ENCODE measurements at regions not wholly inside any gene's neighbourhood (a gene's known extent, or its start where the extent isn't known, plus 50 kb on each side); places are given as distances from the start of the nearest gene placed in this dataset.

GRCh38 chr1:80457409-80457808, 1343.3 kb upstream of the ADGRL2 start:
- no peak for TF ChIP-seq EZH2 (IDR thresholded peaks at IDR 0.05; ENCODE audit: borderline replicate concordance, low read depth, low read length, poor library complexity, severe bottlenecking)
- no peak for TF ChIP-seq CTCF (conservative IDR thresholded peaks at IDR 0.05; ENCODE audit: low read depth, low read length)

Data from A673 (cell line).